Large intestine (tissue), 3 donors: ENCODE measurements at regions not wholly inside any gene's neighbourhood (a gene's known extent, or its start where the extent isn't known, plus 50 kb on each side); places are given as distances from the start of the nearest gene placed in this dataset.

Source experiments
- DNase-seq, 2 donors: peaks; one replicate each; pipeline versions ENCODE4 v3.0.0 to v3.0.0-alpha.2; 2013
- H3K27ac ChIP-seq: one replicate; pipeline ENCODE4 v1.5.1; 2013; ENCODE audit warnings: low read length
- H3K27me3 ChIP-seq: 2 replicates; pipeline ENCODE4 v1.6.1; 2013; ENCODE audit warnings: low read length; ENCODE audit not compliant: control insufficient read depth, insufficient read depth
- H3K36me3 ChIP-seq: 2 replicates; pipeline ENCODE4 v1.6.1; 2013; ENCODE audit warnings: low read length; ENCODE audit not compliant: control insufficient read depth, insufficient read depth
- H3K4me1 ChIP-seq: one replicate; pipeline ENCODE4 v1.6.1; 2013; ENCODE audit warnings: low read length; ENCODE audit not compliant: control insufficient read depth, insufficient read depth
- H3K4me3 ChIP-seq: one replicate; pipeline ENCODE4 v1.5.1; 2013; ENCODE audit warnings: low read length
- H3K9me3 ChIP-seq: one replicate; pipeline ENCODE4 v1.6.1; 2013; ENCODE audit warnings: mild to moderate bottlenecking, low read depth, low read length, moderate library complexity; ENCODE audit not compliant: control insufficient read depth
- WGBS: methylation state at CpG from one replicate; pipeline ENCODE4 v1.1.5; 2013; ENCODE audit warnings: low lambda C conversion rate; ENCODE audit not compliant: insufficient coverage; 5-methylcytosine and 5-hydroxymethylcytosine counted together

DNA sequence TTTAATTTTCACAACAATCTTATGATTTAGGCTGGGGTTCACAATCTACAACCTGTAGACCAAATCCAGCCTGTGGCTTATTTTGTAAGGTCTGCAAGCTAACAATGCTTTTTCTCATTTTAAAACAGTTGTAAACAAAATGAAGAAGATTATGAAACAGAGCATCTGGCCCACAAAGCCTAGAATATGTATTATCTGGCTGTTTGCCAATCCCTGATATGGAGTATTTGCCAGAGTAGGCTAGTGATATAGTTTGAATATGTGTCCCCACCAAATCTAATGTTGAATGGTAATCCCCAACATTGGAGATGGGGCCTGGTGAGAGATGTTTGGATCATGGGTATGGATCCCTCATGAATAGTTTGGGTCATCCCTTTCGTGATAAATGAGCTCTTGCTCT lies 201.8 kb downstream of the DHX35 start:
- DNase-seq = no peak
- Histone ChIP-seq H3K4me3 (no peak overlapping the region), H3K27me3 (no peaks in the 10 kb centered on the region), H3K36me3 (no peaks in the 10 kb centered on the region), H3K27ac (no peak overlapping the region), H3K9me3 (no peaks in the 10 kb centered on the region), H3K4me1 (no peaks in the 10 kb centered on the region)
- no CpG with 5 or more reads among the region's 1 CpG for WGBS

DNA sequence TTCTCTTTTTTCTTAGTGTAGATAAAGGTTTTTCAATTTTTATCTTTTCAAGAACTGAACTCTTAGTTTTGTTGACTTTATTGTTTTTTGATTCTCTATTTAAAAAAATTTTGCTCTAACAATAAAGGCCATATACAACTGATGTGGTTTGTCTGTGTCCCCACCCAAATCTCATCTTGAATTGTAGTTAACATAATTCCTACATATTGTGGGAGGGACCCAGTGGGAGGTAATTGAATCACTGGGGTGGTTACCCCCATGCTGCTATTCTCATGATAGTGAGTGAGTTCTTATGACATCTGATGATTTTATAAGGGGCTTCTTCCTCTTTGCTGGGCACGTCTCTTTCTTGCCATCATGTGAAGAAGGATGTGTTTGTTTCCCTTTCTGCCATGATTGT lies 199.8 kb downstream of the DHX35 start:
- no peak overlapping the region for H3K27ac ChIP-seq

GRCh38 chr20:39155971-39156370 lies 193.8 kb downstream of the DHX35 start:
- no peaks in the 10 kb centered on the region for H3K9me3 ChIP-seq
- WGBS = no CpG with 5 or more reads among the region's 12 CpGs
- no peak overlapping the region for H3K27ac ChIP-seq
- no peaks in the 10 kb centered on the region for H3K4me1 ChIP-seq
- no peak for DNase-seq
- H3K36me3 ChIP-seq = no peaks in the 10 kb centered on the region
- peaks cover 2% of the 10 kb centered on the region for H3K27me3 ChIP-seq
- H3K4me3 ChIP-seq = no peak overlapping the region

More for the DNA sequence above, 199.8 kb downstream of the DHX35 start:
- H3K4me1 ChIP-seq = no peaks in the 10 kb centered on the region
- no CpG with 5 or more reads among the region's 1 CpG for WGBS
- DNase-seq = no peak
- no peaks in the 10 kb centered on the region for H3K36me3 ChIP-seq
- H3K27me3 ChIP-seq = no peaks in the 10 kb centered on the region
- H3K9me3 ChIP-seq = no peaks in the 10 kb centered on the region
- H3K4me3 ChIP-seq = no peak overlapping the region

DNA sequence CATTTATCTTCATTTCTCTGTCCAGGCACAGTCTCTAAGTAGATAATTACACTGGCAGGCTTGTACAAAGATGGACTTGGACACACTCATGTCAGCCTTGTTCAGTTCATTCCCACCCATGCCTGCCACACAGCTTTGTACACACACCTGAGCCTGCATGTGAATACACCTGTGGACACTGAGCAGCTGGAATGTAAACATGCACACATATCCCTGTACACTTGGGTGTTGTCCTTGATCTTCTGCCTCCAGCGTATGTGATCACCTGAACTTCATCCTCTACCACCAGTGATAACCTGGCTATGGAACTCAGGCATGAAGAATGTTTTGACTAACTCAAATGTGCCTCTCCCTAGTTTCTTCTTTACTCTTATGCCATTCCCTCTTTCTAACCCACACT lies 190.6 kb downstream of the DHX35 start:
- DNase-seq = no peak
- no peaks in the 10 kb centered on the region for H3K9me3 ChIP-seq
- WGBS = no CpG with 5 or more reads among the region's 1 CpG
- H3K4me3 ChIP-seq = no peak overlapping the region
- H3K36me3 ChIP-seq = no peaks in the 10 kb centered on the region
- H3K27ac ChIP-seq = no peak overlapping the region
- H3K27me3 ChIP-seq = peaks cover 2% of the 10 kb centered on the region
- no peaks in the 10 kb centered on the region for H3K4me1 ChIP-seq

GRCh38 chr20:39152126-39152525 lies 190.0 kb downstream of the DHX35 start:
- H3K27me3 ChIP-seq = peaks cover 2% of the 10 kb centered on the region
- H3K36me3 ChIP-seq = no peaks in the 10 kb centered on the region
- H3K9me3 ChIP-seq = no peaks in the 10 kb centered on the region
- no peaks in the 10 kb centered on the region for H3K4me1 ChIP-seq
- DNase-seq = no peak
- no peak overlapping the region for H3K4me3 ChIP-seq
- no CpG with 5 or more reads among the region's 4 CpGs for WGBS
- H3K27ac ChIP-seq = no peak overlapping the region

DNA sequence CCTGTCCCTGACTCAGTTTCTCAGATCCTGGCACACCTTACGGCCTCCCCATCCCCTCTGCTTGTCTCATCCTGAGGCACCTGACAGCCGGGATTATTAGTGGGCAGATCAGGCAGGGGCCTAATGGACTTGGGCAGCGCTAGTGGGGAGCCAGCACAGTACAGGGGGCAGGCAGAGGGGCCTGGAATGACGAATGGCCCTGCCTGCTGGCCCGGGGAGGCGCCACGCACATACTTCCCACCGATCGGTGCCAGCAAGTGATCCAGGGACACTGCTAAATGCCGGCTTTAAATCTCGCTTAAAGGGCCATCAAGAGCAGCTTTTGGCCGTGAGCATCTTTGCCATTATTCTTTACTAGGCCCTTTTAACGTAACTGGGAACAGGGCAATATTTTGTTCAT lies 188.4 kb downstream of the DHX35 start:
- no peaks in the 10 kb centered on the region for H3K4me1 ChIP-seq
- H3K9me3 ChIP-seq = no peaks in the 10 kb centered on the region
- no peak overlapping the region for H3K4me3 ChIP-seq
- DNase-seq = no peak
- peaks cover 2% of the 10 kb centered on the region for H3K27me3 ChIP-seq
- no peaks in the 10 kb centered on the region for H3K36me3 ChIP-seq
- no peak overlapping the region for H3K27ac ChIP-seq
- no CpG with 5 or more reads among the region's 13 CpGs for WGBS

DNA sequence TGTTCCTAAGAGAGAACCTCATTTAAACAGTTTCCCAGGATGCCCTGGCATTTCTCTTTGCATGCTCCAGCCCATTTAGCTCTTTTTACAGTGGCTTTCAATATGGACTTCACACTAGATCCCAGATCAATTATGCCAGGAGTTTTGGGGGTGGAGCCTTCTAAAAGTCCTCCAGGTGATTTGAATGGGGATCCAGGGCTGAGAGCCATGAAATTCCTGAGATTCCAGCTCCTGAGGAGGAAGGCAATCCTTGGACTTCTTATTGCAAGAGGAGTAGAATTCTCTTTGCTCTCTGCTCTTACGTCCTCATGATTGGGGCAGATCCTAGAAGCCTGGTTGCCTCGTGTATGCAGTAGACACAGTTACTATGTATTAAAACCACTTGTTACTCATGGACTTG lies 184.2 kb downstream of the DHX35 start:
- Histone ChIP-seq H3K4me1 (no peaks in the 10 kb centered on the region), H3K36me3 (no peaks in the 10 kb centered on the region), H3K4me3 (no peak overlapping the region), H3K9me3 (no peaks in the 10 kb centered on the region), H3K27ac (no peak overlapping the region), H3K27me3 (no peaks in the 10 kb centered on the region)
- no peak for DNase-seq
- 73% methylated on average over 2 of the region's 2 CpGs for WGBS

GRCh38 chr20:39145921-39146320 lies 183.8 kb downstream of the DHX35 start:
- no peaks in the 10 kb centered on the region for H3K9me3 ChIP-seq
- DNase-seq = no peak
- WGBS = no CpG with 5 or more reads among the region's 2 CpGs
- no peaks in the 10 kb centered on the region for H3K36me3 ChIP-seq
- no peaks in the 10 kb centered on the region for H3K27me3 ChIP-seq
- no peak overlapping the region for H3K4me3 ChIP-seq
- no peaks in the 10 kb centered on the region for H3K4me1 ChIP-seq
- H3K27ac ChIP-seq = no peak overlapping the region

- Histone ChIP-seq H3K4me1 (no peaks in the 10 kb centered on the region), H3K9me3 (no peaks in the 10 kb centered on the region), H3K27ac (no peak overlapping the region), H3K4me3 (no peak overlapping the region), H3K27me3 (no peaks in the 10 kb centered on the region), H3K36me3 (no peaks in the 10 kb centered on the region)
- DNase-seq = no peak
- WGBS = 63% methylated on average over 2 of the region's 4 CpGs
Observed at GRCh38 chr20:39144757-39145156, 182.6 kb downstream of the DHX35 start.

- no peak for DNase-seq
- Histone ChIP-seq H3K36me3 (no peaks in the 10 kb centered on the region), H3K27ac (no peak overlapping the region), H3K27me3 (no peaks in the 10 kb centered on the region), H3K4me3 (no peak overlapping the region), H3K9me3 (no peaks in the 10 kb centered on the region), H3K4me1 (no peaks in the 10 kb centered on the region)
- no CpG with 5 or more reads among the region's 13 CpGs for WGBS
Observed at GRCh38 chr20:39142407-39143096, 180.4 kb downstream of the DHX35 start.

DNA sequence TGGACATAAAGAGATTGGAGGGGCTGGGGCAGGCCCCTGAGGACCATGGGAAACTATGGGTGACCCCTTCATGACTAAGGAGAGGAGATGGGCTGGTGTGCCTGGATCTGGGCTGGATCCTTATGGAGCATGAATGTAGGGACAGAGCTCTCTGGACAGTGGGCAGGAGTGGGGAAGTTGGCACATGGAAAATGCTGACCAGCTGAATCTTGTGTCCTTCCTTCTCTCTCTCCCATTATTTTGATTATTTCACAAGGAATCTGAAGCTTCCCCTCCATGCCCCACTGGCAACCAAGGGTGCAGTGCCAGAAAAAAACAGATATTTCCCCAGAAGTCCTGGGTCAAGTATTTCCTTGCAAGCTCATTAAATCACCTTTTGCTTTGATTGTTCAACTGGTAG lies 175.2 kb downstream of the DHX35 start:
- H3K9me3 ChIP-seq = no peaks in the 10 kb centered on the region
- H3K36me3 ChIP-seq = no peaks in the 10 kb centered on the region
- H3K27me3 ChIP-seq = no peaks in the 10 kb centered on the region
- H3K4me1 ChIP-seq = no peaks in the 10 kb centered on the region
- DNase-seq = no peak
- H3K4me3 ChIP-seq = no peak overlapping the region
- H3K27ac ChIP-seq = no peak overlapping the region
